Thyroid gland (tissue), 4 donors: ENCODE measurements at regions not wholly inside any gene's neighbourhood (a gene's known extent, or its start where the extent isn't known, plus 50 kb on each side); places are given as distances from the start of the nearest gene placed in this dataset.

Experiments used
- CTCF ChIP-seq, 6 experiments: fragments of 200-600 bp in 3 of 6; fragments of 450-650 bp in 3 of 6; sonication (generic) in 3 of 6; IDR thresholded peaks; one replicate each; pipeline ENCODE4 v1.5.1; 2016 to 2019; ENCODE audit warnings: antibody characterized with exemption in 6 of 6, mild to moderate bottlenecking in 2 of 6, inconsistent platforms in 1 of 6, moderate library complexity in 1 of 6
- POLR2A ChIP-seq, 2 donors: fragments of 450-650 bp; IDR thresholded peaks; one replicate each; pipeline ENCODE4 v1.6.1; 2017; ENCODE audit warnings: antibody characterized with exemption in 2 of 2, mild to moderate bottlenecking in 2 of 2, moderate library complexity in 1 of 2

GRCh38 chr11:116576526-116576925 is 196.3 kb downstream of the BUD13 start:
- TF ChIP-seq POLR2A (IDR thresholded peaks at IDR 0.05) (no peak), CTCF (IDR thresholded peaks at IDR 0.05) (no peak)
